ENCODE measurements at regions not wholly inside any gene's neighbourhood (a gene's known extent, or its start where the extent isn't known, plus 50 kb on each side); places are given as distances from the start of the nearest gene placed in this dataset.

- no peak for DNase-seq
These were observed 307.4 kb downstream of the KLF5 start for GRCh38 chr13:73366241-73366640.

GRCh38 chr13:73365681-73366080, 306.9 kb downstream of the KLF5 start:
- no peak for DNase-seq

- DNase-seq, result no peak
These were observed 306.4 kb downstream of the KLF5 start for GRCh38 chr13:73365252-73365651.

- no peak for DNase-seq
These were observed 305.9 kb downstream of the KLF5 start for GRCh38 chr13:73364736-73365135.

GRCh38 chr13:73358606-73359095, 299.8 kb downstream of the KLF5 start:
- DNase-seq, result no peak

- DNase-seq, result no peak
These were observed 296.3 kb downstream of the KLF5 start for GRCh38 chr13:73355134-73355533.

- DNase-seq, result no peak
These were observed 292.9 kb downstream of the KLF5 start for GRCh38 chr13:73351730-73352129.

- DNase-seq, result no peak
These were observed 282.9 kb downstream of the KLF5 start for GRCh38 chr13:73341748-73342147.

GRCh38 chr13:73340069-73340468, 281.3 kb downstream of the KLF5 start:
- no peak for DNase-seq

GRCh38 chr13:73339086-73339485, 280.3 kb downstream of the KLF5 start:
- DNase-seq, result no peak

GRCh38 chr13:73338389-73338788, 279.6 kb downstream of the KLF5 start:
- no peak for DNase-seq

- no peak for DNase-seq
These were observed 278.7 kb downstream of the KLF5 start for GRCh38 chr13:73337532-73337931.

GRCh38 chr13:73336773-73337172, 278.0 kb downstream of the KLF5 start:
- DNase-seq, result no peak

GRCh38 chr13:73335944-73336343, 277.1 kb downstream of the KLF5 start:
- DNase-seq, result no peak

- no peak for DNase-seq
These were observed 276.4 kb downstream of the KLF5 start for GRCh38 chr13:73335210-73335609.

GRCh38 chr13:73334445-73334844, 275.6 kb downstream of the KLF5 start:
- no peak for DNase-seq

GRCh38 chr13:73331556-73331955, 272.8 kb downstream of the KLF5 start:
- no peak for DNase-seq

GRCh38 chr13:73329355-73329754, 270.6 kb downstream of the KLF5 start:
- no peak for DNase-seq

- DNase-seq, result no peak
These were observed 268.8 kb downstream of the KLF5 start for GRCh38 chr13:73327579-73327978.

- no peak for DNase-seq
These were observed 267.1 kb downstream of the KLF5 start for GRCh38 chr13:73325723-73326558.

GRCh38 chr13:73324842-73325722, 266.3 kb downstream of the KLF5 start:
- DNase-seq, result no peak

GRCh38 chr13:73323615-73324014, 264.8 kb downstream of the KLF5 start:
- no peak for DNase-seq

- no peak for DNase-seq
These were observed 262.2 kb downstream of the KLF5 start for GRCh38 chr13:73321043-73321442.

GRCh38 chr13:73317140-73317539, 258.3 kb downstream of the KLF5 start:
- DNase-seq, result no peak
